GM21390 (cell line): ENCODE measurements at regions not wholly inside any gene's neighbourhood (a gene's known extent, or its start where the extent isn't known, plus 50 kb on each side); places are given as distances from the start of the nearest gene placed in this dataset.

Experiments
- ATAC-seq: cut with Tn5 transposase; IDR thresholded peaks from one replicate; pipeline ENCODE4 v1.9.1; 2021; ENCODE audit not compliant: unreplicated experiment

DNA sequence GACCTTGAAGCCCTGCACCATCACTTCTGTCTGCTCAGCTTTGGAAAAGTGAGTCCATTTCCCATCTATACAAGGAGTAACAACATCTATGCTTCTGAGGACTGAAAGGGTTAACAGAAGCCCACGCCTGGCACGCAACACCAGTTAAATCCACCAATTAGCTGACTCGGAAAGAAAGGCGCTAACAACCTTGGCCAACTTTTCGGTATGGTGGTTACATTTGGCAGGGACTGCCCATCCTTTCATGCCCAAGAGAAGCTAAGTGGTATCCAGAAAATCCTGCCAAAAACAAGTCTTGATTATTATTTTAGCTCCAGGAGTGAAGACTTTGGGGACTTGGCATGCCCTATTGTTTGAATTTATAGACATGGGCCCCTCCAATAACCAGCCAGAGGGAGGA, 202.3 kb upstream of the RPL38 start:
- ATAC-seq: no peak

DNA sequence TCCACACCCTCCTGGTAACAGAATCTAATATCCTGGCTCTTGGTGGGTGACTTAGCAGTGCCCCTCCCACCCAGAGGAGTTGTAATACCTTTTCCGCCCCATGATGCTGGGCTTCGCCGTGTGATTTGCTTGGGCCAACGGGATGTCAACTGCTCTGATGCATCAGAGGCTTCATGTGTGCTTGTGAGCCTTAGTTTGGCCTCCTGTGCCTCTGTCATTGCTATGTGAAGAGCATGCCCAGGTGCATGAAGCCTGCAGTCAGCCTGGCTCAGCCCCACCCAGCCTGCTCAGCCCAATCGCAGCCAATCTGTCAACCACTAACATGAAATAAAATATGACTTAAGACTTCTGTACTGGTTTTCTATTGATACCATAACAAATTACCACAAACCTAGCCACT, 201.2 kb upstream of the RPL38 start:
- no peak for ATAC-seq

DNA sequence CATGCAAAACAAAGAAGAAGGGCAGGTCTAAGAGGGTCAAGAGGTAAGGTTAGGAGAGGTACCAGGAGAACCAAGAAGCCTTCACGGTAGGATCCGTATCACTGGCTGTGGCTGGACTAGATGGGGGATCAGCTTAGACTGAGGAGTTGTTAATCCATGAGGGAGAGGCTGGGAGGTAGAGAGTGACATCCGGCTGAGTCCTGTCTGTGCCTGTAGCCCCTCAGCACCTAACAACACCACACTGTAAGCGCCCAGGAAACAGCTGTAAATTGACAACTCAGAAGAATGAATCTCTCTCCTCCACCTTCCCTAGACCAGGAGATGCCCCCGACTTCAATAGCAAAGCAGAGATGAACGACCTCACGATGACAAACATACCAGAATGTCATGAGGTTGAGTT, 199.4 kb upstream of the RPL38 start:
- ATAC-seq: no peak

DNA sequence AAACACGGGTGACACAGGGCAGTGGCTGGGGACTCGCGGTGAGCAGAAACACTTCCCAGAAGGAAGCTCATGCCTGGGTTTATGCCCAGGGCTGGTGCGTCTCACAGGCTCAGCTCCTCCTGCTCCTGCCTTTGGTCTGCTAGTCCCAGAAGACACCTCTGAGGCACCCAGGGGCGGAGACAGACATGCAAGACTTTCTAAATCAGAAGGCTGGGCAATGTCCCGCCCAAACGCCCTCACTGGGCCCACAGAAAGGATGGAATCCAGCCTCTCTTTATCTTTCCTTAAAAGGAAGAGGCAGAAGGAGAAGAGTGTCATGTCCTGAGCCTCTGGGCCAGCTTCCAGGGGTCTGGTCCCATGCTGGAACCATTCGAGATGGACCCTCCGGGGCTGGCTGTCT, 197.7 kb upstream of the RPL38 start:
- no peak for ATAC-seq

DNA sequence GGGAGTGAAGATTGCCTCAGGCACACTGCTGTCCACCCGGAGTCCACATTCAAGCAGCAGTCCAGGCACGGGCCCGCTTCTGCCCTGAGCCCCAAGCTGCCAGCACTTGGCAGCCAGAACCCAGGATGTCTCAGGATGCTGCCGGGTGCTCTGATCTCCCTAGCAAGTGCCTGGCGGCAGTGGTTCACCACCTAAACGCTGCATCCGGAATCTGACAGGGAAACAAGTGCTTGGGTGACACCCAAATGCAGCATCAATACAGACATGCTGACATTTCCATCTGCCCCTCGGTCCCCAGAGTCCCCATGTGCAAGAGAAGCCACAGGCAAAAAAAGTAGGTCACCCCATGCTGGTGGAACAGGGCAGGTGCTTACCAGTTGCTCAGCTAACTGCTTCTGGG, 197.1 kb upstream of the RPL38 start:
- no peak for ATAC-seq

DNA sequence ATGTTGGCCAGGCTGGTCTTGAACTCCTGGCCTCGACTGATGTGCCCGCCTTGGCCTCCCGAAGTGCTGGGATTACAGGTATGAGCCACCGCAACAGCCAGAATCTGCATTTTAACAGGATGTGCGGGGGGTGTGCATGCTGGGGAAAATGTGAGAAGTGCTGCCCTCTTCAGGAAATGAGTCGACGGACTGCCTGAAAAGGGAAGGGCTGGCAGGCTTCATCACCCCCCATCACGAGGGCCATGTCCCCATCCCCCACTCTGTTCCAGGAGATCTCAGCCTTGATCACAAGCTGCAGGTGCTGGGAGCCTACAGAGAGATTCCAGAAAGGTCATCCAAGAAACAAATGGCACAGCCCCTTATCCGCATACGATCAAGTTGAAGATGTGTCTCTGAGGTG, 195.3 kb upstream of the RPL38 start:
- no peak for ATAC-seq

DNA sequence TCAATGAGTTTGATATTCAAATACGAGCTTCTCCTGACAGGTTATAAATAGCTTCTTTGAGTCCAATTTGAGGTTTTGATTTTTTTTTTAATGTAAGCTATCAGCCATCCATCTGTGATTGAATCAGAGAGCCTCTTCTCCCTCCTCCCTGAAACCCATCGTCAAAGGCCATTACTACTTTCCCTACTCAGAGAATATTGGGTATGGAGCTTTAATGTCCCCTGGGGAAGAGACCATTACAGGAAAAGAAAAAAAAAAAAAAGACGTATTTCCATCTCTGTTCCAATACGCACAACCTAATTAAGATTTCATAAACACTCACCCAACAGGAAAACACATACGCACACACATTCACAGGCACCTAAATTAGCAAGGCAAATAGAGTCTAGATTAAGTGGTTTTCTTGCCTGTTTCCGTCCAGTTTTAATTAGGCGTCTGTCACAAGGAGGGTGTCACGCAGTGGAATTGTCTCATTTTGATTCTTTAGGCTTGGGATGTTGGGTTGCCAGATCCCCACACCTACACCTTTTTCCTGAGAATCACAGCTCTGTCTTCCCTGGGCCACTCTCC, 194.3 kb upstream of the RPL38 start:
- no peak for ATAC-seq

DNA sequence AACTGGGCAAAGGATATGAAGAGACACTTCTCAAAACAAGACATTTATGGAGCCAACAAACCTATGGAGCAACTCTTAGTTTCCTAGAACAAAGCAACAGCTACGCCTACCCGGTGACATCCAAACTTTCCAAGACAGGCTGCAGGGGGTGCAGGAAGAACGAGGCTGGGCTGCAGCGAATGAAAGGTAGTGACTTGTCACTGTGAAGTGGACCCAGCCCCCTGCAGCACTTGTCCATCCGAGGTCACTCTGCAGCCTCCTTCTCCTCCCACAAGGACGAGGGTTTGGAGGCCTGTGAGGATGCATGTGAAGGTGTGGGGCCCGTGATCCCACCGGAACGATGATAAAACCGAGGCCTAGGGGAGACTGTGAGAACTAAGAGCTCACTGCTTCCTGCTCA, 192.6 kb upstream of the RPL38 start:
- no peak for ATAC-seq

DNA sequence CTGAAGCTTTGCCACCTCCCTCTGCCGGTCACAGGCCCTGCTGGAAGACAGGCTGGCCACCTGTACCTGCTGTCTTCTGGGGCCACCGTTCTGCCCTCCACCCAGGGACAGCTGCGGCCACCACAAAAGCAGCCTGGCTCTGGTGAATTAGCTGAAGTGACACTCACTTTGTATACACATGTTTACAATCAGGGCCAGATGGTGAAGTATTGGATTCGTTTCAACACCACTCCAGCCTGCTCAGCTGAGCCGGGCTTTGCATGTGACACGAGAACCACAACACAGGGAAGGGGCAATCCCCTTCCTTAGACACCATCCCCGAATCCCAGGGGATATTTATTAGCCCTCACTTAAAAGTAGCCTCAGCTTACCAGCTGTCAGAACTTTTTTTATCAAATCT, 191.5 kb upstream of the RPL38 start:
- no peak for ATAC-seq

DNA sequence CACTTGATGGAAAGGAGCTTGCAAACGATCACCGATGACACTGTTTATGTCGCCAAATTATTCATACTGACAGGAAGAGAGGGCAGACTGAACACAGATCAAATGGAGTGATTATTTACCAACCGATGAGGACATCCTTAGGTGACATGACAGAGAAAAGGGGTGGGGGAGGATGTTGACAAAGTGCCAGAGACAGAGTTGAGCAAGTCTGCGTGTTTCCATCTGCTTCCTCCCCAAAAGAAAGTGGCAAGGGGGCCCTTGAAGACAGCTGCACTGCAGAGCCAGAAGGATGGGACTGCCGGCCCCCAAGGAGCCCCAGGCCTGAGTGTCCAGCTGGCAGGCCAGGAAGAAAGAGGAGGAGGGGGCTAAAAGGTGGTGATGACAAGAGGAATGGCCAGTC, 191.0 kb upstream of the RPL38 start:
- ATAC-seq: no peak

DNA sequence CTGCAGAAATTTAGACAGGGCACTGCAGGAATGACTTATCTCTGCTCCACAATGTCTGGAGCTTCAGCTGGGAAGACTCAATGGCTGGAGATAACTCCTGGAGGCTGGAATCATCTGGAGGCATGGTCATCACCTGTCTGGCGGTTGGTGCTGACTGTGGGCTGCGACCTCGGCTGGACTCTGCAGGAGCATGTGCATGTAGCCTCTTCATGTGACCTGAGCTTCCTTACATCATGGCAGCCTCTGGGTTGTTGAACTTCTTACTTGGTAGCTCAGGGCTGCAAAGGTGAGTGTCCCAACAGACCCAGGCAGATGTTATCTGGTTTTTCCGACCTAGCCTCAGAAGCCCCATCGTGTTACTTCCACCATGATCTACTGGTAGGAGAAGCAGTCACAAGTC, 188.2 kb upstream of the RPL38 start:
- ATAC-seq: no peak

DNA sequence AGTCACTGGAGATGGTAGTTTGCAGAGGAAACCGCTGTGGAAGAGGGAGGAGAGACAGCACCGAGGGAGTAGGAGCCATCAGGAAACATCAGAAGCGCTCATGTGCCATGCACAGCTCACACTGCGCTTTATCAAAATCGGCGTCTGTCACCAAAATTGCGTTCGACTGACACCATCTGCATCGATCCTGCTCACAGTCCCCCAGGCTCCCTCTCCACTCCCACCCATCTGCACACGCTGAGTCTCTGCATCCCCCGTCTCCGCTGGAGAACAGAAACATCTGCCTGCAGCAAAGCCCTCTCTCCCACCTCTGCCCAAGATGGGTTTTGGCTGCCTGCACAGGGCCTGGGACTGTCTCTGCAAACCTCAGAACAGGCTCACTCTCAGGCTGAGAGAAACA, 187.5 kb upstream of the RPL38 start:
- ATAC-seq: no peak

DNA sequence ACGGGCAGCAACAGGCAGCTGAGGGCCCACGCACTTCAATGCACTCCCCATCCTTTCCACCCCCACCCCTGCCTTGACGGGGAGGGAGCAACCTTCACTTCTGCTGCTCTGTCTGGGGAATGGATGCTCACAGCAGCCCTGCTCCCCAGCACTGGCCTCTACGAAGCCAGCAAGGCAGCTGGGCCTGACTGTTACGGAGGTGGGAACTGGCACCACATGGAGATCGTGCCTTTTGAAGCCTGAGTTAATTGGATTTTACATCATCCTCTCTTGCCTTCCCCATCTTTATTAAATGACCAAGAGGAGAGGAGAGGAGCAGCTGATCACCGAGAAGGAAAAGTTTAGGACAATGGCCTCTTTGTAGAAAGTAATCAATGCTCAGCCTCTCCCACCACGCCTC, 187.0 kb upstream of the RPL38 start:
- ATAC-seq: no peak

DNA sequence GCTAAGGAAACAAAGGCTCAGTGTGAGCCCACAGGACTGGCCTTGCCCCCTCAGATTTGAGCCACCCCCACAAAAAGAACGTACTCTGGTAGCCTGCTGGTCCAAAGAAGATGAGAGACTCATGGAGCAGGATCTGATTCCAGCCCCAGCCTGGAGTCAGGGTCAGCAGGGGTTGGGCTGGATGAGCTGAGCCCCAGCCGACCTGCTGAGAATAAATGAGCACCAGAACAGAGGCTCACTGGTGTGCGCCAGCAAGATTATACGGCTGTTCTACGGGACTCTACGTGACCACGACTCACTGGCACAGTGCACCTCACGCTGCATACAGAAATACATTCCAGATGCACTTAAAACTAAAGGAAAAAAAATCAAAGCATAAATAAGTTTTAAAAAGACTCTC, 186.0 kb upstream of the RPL38 start:
- no peak for ATAC-seq

DNA sequence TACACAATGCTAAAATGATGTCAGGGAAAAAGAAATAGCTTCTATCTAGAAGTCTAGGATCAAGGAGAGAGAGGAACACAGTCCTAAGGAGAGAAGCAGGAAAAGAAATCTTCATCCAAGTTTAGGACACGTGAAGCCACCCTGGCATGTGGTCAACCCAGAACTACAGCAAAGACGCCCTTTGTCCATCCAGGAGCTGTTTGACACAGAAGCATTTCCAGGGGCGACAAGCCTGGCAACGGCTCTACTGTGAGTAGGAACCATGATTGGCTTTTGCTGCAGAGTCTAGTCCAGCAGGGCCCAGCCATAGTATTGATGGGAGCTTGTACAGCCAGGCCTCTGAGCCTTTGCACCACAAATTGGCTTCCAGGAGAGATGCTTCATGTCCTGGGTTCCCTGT, 185.4 kb upstream of the RPL38 start:
- no peak for ATAC-seq

DNA sequence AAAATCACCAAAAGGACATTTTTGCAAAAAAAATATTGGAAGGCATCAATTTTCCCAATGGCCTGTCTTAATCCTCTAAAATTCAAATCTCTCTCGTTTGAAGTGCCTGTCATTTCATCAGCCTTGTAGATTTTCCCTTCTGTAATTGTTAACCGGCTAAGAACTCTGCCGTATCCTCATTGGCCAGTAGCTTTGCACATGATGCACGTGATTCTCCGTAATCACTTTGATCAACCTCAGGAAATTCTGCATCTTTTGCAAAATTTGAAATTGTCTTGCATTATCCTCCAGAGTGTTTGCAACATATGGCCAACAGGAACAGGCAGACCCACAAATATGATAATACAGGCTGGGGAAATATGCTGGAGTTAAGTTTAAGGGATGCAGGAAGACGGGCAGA, 184.2 kb upstream of the RPL38 start:
- ATAC-seq: no peak

DNA sequence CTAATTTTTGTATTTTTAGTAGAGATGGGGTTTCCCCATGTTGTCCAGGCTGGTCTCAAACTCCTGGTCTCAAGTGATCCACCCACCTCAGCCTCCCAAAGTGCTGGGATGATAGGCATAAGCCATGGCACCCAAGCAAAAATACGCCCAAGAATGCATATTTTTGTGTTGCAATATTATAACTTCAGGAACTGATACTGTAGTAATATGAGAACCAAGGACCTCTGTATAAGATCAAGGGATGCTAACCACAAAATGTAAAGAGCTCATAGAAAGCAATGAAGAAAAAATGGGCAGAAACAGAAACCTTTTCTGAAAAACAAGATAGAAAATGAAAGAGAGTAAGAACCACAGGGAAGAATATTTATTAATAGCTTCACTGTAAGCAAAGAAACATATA, 183.6 kb upstream of the RPL38 start:
- no peak for ATAC-seq

DNA sequence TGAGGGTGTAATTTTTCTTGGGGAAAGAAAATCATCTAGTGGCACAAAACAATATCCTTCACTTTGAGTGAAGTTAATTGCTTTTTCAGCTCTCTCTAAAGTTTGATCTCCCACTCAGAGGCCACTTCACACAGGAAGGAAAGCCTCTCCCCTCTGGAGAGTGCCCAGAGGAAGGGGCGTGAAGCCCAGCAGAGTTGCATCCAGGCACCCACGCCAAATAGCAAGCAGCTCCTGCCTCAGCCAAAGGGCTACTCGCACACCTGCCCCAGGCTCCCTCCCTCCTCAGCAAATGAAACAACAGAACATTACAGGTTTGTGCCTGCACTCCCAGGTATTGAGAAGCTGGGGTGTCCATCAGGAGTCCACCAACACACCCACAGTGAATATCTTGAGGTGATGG, 183.0 kb upstream of the RPL38 start:
- ATAC-seq: no peak

DNA sequence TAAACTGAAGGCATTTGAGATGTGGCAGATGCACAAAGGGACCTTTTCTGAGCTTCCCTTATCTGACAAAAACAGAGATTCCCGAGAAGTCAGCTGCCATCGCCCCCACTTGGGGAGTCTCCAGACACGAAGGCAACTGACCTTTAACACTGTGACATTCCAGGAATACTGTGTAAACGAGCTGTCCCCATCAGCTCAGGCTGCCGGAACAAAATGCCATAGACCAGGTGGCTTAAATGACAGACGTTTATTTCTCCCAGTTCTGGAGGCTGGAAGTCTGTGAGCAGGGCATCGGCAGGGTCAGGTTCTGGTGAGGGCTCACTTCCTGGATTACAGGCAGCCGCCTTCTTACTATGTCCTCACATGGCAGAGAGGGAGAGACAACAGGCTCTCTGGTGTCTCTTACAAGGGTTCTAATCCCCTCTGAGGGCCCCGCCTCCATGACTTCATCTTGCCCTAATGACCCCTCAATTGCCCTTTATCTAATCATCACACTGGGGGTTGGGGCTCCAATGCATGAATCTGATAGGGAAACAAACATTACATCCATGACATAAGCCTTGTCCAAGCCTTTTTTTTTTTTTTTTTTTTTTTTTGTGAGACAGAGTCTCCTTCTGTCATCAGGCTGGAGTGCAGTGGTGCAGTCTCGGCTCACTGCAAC, 178.5 kb upstream of the RPL38 start:
- ATAC-seq: no peak

DNA sequence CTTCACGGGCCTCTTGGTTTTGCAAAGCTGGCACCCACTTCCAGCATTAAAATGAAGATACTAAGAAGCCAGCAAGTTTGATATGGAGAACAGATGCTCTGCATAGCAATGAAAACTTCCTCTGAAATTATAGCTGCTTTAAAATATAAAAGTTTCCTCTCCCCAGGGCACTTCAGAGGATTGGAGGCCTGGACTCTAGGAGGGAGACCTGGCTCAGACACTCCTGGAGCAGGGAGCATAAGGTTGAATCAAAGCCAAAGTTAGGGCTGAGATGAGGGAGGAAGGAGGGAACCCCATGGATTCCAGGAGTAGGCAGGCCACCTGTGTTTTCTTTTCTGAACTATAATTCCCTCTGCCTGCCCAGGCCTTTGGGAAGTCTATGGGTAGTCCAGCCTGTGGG, 176.0 kb upstream of the RPL38 start:
- no peak for ATAC-seq

DNA sequence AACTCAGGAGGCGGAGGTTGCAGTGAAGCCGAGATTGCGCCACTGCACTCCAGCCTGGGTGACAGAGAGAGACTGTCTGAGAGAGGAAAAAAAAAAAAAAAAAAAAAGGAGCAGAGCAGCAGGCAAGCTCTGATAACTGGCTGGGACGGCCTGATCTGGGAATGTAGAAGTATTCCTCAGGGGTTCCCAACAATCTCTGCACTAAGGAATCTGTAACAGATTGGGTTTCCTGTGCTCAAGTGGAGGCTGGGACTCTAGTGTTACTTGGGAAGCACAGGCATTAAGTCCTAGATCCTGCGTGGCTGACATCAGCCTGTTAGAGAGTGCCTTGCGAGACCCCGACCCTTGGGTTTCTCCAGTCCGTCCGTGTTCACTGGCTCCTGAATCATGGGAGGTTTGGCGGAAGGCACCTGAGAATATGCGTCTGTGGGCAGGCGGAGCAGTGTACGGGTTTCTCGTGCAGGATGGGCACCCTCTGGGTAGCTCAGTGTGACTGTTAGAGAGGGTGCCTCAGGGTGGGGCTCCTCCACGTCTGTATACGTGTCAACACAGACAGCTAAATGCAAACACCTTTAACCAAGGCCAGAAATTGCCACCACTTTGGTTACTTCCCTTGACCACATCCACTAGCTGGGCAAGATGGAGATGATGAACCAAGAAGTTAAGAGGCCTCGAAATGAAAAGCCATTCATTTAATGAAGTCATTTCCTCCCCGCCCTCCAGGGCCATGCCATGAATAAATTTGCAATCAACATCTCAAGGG, 174.9 kb upstream of the RPL38 start:
- ATAC-seq: no peak

DNA sequence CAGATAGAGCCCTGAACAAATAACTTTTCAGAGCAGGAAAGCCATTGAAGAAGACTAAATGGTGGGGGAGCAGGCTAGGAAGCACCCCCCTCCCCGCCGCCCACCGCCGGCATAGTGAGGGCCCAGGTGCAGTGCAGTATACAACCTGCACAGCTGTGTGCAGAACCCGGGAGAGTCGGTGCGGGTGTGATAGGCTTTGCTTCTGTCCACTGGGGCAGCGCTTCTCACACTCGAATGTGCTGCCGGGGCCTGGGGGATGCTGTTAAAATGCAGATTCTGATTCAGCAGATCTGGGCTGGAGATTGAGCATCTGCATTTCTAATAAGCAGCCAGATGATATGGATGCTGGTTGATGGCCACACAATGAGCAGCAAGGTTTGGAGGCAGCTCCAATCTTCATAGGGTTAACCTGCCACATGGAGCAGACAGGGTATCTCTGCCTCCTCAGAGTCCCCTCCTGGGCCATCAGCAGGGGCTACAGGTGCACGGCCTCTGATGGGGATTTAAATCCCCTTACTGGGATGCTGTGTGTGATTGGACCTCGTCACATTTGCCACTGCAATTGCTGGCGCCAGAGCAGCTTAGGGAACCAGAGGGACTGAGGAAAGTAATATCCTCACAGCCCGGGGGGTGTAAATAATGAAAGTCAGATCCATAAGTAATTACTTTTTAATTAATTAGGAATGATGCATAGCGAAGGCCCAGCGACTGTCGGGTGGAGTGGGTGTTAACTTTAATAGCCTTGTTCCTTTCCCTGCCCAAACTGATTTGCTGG, 172.0 kb upstream of the RPL38 start:
- no peak for ATAC-seq
